PC-9 (cell line): ENCODE measurements at regions not wholly inside any gene's neighbourhood (a gene's known extent, or its start where the extent isn't known, plus 50 kb on each side); places are given as distances from the start of the nearest gene placed in this dataset.

Experiments
- BruUV-seq: library from RNA; stranded (reverse); fragments of 400-500 nt; replicated peaks from 2 replicates; lab custom pipeline; 2021; lab: Mats Ljungman, UMichigan
- CTCF ChIA-PET: fragments of 300-600 bp; sonication (Branson Sonifier 250); formaldehyde crosslinking; loops from one replicate; lab custom pipeline; 2022; ENCODE audit warnings: antibody characterized with exemption; lab: Charles Lee
- POLR2A ChIA-PET: fragments of 300-600 bp; sonication (Branson Sonifier 250); formaldehyde crosslinking; loops from one replicate; lab custom pipeline; 2022; ENCODE audit warnings: antibody characterized with exemption; ENCODE audit not compliant: unreplicated experiment; lab: Charles Lee
- DNase-seq, 2 experiments: peaks; one replicate each; pipeline versions ENCODE4 v3.0.0 to v3.0.0-alpha.2; 2015 to 2022; ENCODE audit warnings: mixed read lengths in 1 of 2
- H2AFZ ChIP-seq: fragments of 200-600 bp; sonication (generic); 2 replicates; pipeline ENCODE4 v1.8.1; 2017; ENCODE audit warnings: antibody characterized with exemption
- H3F3A ChIP-seq: fragments of 200-600 bp; sonication (generic); 2 replicates; pipeline ENCODE4 v1.8.1; 2017; ENCODE audit warnings: antibody characterized with exemption, mild to moderate bottlenecking, low read depth; ENCODE audit not compliant: insufficient read depth
- H3K27ac ChIP-seq: fragments of 200-600 bp; sonication (generic); 2 replicates; pipeline ENCODE4 v1.6.1; 2016; ENCODE audit warnings: mixed run types
- H3K27me3 ChIP-seq: fragments of 200-600 bp; sonication (generic); 2 replicates; pipeline ENCODE4 v1.6.1; 2016; ENCODE audit warnings: low read depth, mixed run types; ENCODE audit not compliant: insufficient read depth
- H3K36me3 ChIP-seq: fragments of 200-600 bp; sonication (generic); 2 replicates; pipeline ENCODE4 v1.6.1; 2016; ENCODE audit warnings: low read depth, mixed run types
- H3K4me1 ChIP-seq: fragments of 200-600 bp; sonication (generic); replicated peaks from 2 replicates; pipeline ENCODE4 v1.6.1; 2016; ENCODE audit warnings: mixed run types; ENCODE audit not compliant: insufficient read depth
- H3K4me2 ChIP-seq: fragments of 200-600 bp; sonication (generic); 2 replicates; pipeline ENCODE4 v1.6.1; 2017; ENCODE audit warnings: mixed run types
- H3K4me3 ChIP-seq: fragments of 200-600 bp; sonication (generic); 2 replicates; pipeline ENCODE4 v1.6.1; 2016; ENCODE audit warnings: mixed run types
- H3K79me2 ChIP-seq: fragments of 200-600 bp; sonication (generic); 2 replicates; pipeline ENCODE4 v1.6.1; 2017; ENCODE audit warnings: low read depth, mixed run types
- H3K9me2 ChIP-seq: fragments of 200-600 bp; sonication (generic); 2 replicates; pipeline ENCODE4 v1.8.1; 2017; ENCODE audit warnings: mild to moderate bottlenecking; ENCODE audit not compliant: insufficient read depth
- H3K9me3 ChIP-seq: fragments of 200-600 bp; sonication (generic); 2 replicates; pipeline ENCODE4 v1.8.1; 2016; ENCODE audit warnings: low read depth; ENCODE audit not compliant: insufficient read depth
- H4K20me1 ChIP-seq: fragments of 200-600 bp; sonication (generic); 2 replicates; pipeline ENCODE4 v1.8.1; 2017; ENCODE audit not compliant: insufficient read depth
- EZH2 ChIP-seq: fragments of 200-600 bp; sonication (generic); IDR thresholded peaks from 2 replicates; pipeline ENCODE4 v1.8.0; 2017; ENCODE audit warnings: antibody characterized with exemption, low read depth
- intact Hi-C: fragments of 100-400 bp; cut with micrococcal nuclease; formaldehyde crosslinking; loops from one replicate; pipeline ENCODE4 v1.10.0; 2022; ENCODE audit not compliant: unreplicated experiment
- TF ChIP-seq, protein P1 (sequence below): fragments of 200-600 bp; sonication (generic); conservative IDR thresholded peaks from 2 replicates; pipeline ENCODE4 v1.6.1; 2017; ENCODE audit warnings: mixed run types, antibody characterized with exemption, mild to moderate bottlenecking, moderate library complexity

DNA sequence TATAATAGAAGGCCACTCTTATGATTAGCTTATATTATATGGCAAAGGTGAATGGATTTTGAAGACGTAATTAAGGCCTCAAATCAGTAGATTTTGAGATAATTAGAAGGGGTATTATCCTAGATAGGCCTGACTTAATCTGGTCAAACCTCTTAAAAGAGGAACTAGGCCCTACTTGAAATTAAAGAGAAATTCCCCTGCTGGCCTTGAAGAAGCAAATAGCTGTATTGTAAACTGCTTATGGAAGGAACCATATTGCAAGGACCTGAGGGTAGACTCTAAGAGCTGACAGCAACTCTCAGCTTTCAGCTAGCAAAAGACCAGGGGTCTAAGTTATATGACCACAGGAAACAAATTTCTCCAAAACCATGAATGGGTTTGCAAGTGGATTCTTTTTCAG is 219.0 kb upstream of the ONECUT1 start:
- H3K79me2 ChIP-seq, result no peaks in the 10 kb centered on the region
- no peak overlapping the region for H2AFZ ChIP-seq
- intact Hi-C loops, result no loop called here
- POLR2A ChIA-PET, result no interaction called here
- H3K9me2 ChIP-seq, result no peaks in the 10 kb centered on the region
- H3K4me2 ChIP-seq, result no peak overlapping the region
- H3K36me3 ChIP-seq, result no peaks in the 10 kb centered on the region
- H3K4me1 ChIP-seq, result no peaks in the 10 kb centered on the region
- H3F3A ChIP-seq, result no peaks in the 10 kb centered on the region
- no peak overlapping the region for H3K4me3 ChIP-seq
- no peak for DNase-seq
- no peak for TF ChIP-seq EZH2
- TF ChIP-seq, protein P1, sequence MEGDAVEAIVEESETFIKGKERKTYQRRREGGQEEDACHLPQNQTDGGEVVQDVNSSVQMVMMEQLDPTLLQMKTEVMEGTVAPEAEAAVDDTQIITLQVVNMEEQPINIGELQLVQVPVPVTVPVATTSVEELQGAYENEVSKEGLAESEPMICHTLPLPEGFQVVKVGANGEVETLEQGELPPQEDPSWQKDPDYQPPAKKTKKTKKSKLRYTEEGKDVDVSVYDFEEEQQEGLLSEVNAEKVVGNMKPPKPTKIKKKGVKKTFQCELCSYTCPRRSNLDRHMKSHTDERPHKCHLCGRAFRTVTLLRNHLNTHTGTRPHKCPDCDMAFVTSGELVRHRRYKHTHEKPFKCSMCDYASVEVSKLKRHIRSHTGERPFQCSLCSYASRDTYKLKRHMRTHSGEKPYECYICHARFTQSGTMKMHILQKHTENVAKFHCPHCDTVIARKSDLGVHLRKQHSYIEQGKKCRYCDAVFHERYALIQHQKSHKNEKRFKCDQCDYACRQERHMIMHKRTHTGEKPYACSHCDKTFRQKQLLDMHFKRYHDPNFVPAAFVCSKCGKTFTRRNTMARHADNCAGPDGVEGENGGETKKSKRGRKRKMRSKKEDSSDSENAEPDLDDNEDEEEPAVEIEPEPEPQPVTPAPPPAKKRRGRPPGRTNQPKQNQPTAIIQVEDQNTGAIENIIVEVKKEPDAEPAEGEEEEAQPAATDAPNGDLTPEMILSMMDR, result no peak
- H4K20me1 ChIP-seq, result no peaks in the 10 kb centered on the region
- BruUV-seq, result no TSS peak
- no peaks in the 10 kb centered on the region for H3K27me3 ChIP-seq
- H3K27ac ChIP-seq, result no peak overlapping the region
- CTCF ChIA-PET, result no interaction called here
- H3K9me3 ChIP-seq, result no peaks in the 10 kb centered on the region

DNA sequence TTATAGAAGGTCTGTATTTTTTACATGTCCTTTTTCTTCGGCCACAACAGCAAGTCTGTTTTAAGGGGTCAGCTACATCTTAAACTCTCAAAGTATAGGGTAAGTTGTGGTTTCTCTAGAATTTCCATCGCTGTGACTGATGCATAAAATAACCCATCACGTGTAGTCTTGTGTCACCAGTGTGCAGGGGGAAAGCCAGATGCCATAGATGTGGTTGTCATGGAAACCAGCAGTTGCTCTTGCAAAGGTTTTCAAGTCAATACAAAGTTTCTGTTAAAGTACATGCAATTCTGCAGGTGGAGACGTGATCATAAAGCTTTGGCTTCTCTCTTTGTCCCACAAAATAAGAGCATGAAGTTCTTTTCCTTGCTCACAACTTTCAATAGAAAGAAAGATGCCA is 210.3 kb upstream of the ONECUT1 start:
- Histone ChIP-seq H3K4me3 (no peak overlapping the region), H4K20me1 (no peaks in the 10 kb centered on the region), H2AFZ (no peak overlapping the region), H3K27ac (no peak overlapping the region), H3F3A (no peaks in the 10 kb centered on the region), H3K9me3 (no peaks in the 10 kb centered on the region), H3K27me3 (no peaks in the 10 kb centered on the region), H3K9me2 (no peaks in the 10 kb centered on the region), H3K4me1 (no peaks in the 10 kb centered on the region), H3K79me2 (no peaks in the 10 kb centered on the region), H3K4me2 (no peak overlapping the region), H3K36me3 (no peaks in the 10 kb centered on the region)
- no peak for DNase-seq
- no TSS peak for BruUV-seq
- ChIA-PET POLR2A (no interaction called here), CTCF (no interaction called here)
- no peak for TF ChIP-seq EZH2
- TF ChIP-seq, protein P1, result no peak
- intact Hi-C loops, result no loop called here

DNA sequence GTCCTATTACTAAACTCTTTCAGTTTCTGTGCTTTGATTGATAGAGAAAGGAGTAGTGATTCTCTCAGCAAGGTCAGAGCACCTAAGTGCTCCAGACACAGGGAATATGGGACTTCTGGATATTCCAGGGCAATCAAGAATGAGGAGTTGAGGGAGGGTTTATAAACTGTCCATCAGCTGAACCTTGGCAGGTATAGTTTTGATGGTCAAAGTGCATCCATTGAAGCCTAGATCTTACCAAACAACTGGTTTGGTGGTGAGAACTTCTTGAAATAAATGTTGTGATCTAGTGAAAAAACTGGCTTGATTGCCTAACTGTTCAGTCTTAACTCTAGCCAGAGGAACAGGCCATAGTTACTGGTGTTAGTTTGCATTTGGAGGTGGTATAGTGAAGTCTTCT is 207.0 kb upstream of the ONECUT1 start:
- no peak overlapping the region for H3K4me3 ChIP-seq
- BruUV-seq, result no TSS peak
- intact Hi-C loops, result no loop called here
- H3K36me3 ChIP-seq, result no peaks in the 10 kb centered on the region
- POLR2A ChIA-PET, result no interaction called here
- H3K4me2 ChIP-seq, result no peak overlapping the region
- CTCF ChIA-PET, result no interaction called here
- H2AFZ ChIP-seq, result no peak overlapping the region
- no peaks in the 10 kb centered on the region for H3K79me2 ChIP-seq
- H3K9me3 ChIP-seq, result no peaks in the 10 kb centered on the region
- H3K4me1 ChIP-seq, result no peaks in the 10 kb centered on the region
- TF ChIP-seq EZH2, result no peak
- TF ChIP-seq, protein P1, result no peak
- no peak overlapping the region for H3K27ac ChIP-seq
- no peaks in the 10 kb centered on the region for H3F3A ChIP-seq
- H4K20me1 ChIP-seq, result no peaks in the 10 kb centered on the region
- H3K27me3 ChIP-seq, result no peaks in the 10 kb centered on the region
- DNase-seq, result no peak
- no peaks in the 10 kb centered on the region for H3K9me2 ChIP-seq
